ENCODE measurements at regions not wholly inside any gene's neighbourhood (a gene's known extent, or its start where the extent isn't known, plus 50 kb on each side); places are given as distances from the start of the nearest gene placed in this dataset.

DNA sequence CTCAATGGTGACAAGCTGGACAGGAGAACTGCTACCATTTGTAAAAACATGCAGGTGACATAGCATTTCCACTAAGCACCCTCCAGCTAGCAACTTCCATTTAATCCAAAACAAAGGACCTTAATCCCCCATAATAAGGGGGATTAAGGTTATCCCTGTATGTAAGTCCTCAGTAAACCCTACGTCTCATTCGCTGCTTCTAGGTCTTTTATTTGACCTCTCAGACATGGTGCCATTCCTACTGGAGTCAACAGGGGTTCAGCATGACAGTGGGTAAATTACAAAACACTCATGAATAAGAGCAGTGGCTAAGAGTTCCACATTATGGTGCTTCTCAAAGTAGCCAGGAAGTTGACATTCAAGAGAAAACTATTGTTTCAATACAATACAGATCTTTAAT, 121.8 kb upstream of the CAV2 start:
- no peaks in the 10 kb centered on the region for H3K9me3 ChIP-seq (ENCODE audit: control extremely low read depth in 1 of 5, control insufficient read depth in 4 of 5, insufficient read depth in 2 of 5, low read depth in 1 of 5, low read length in 4 of 5)
- ChIA-PET POLR2A (no interaction called here), CTCF (interaction anchor here (0.9 kb wide), 1 partner anchor 88 kb away, joined by 3 read pairs; no protein-coding TSS in a partner anchor)
- DNase-seq: no peak
- WGBS (ENCODE audit: insufficient coverage): 100% methylated on average over 2 of the region's 2 CpGs
- no peaks in the 10 kb centered on the region for H3K4me1 ChIP-seq (ENCODE audit: control extremely low read depth in 1 of 4, control insufficient read depth in 4 of 4, insufficient read depth in 4 of 4, low read length in 3 of 4)
- H3K27me3 ChIP-seq (replicated peaks in 2 of 5; ENCODE audit: control insufficient read depth in 4 of 5, insufficient read depth in 5 of 5, low read length in 4 of 5): no peaks in the 10 kb centered on the region
- no peak overlapping the region for H3K4me3 ChIP-seq (ENCODE audit: control insufficient read depth in 1 of 7, extremely low read depth in 1 of 7, insufficient read depth in 4 of 7, low read depth in 2 of 7, low read length in 6 of 7)
- no peaks in the 10 kb centered on the region for H3K36me3 ChIP-seq (ENCODE audit: control insufficient read depth in 4 of 4, insufficient read depth in 4 of 4, low read length in 3 of 4)
- H3K27ac ChIP-seq (ENCODE audit: insufficient read depth in 1 of 2, low read depth in 1 of 2, low read length in 2 of 2, poor library complexity in 1 of 2, severe bottlenecking in 2 of 2): no peak overlapping the region

DNA sequence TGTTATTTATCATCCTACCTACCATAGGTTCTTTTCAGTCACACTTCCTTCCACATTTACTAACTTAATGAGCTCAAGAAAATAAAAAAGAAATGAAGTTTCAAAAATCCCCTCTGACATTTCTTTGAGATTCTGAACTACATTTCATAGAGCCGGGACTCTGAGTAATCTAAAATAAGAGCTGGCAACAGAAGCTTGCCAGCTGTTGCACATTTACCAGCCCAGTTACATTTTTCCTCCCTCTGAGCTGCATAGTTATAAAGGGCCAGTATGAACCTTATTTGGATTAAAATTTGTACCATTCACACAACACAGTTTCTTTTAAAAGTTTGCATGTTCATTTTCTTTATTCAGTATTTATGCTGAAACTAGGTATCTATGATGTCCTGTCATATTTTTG, 119.5 kb upstream of the CAV2 start:
- H3K27ac ChIP-seq (ENCODE audit: insufficient read depth in 1 of 2, low read depth in 1 of 2, low read length in 2 of 2, poor library complexity in 1 of 2, severe bottlenecking in 2 of 2): no peak overlapping the region
- H3K4me3 ChIP-seq (ENCODE audit: control insufficient read depth in 1 of 7, extremely low read depth in 1 of 7, insufficient read depth in 4 of 7, low read depth in 2 of 7, low read length in 6 of 7): no peak overlapping the region
- ChIA-PET POLR2A (no interaction called here), CTCF (interaction anchor here (0.7 to 1.3 kb wide), 2 partner anchors 9 to 592 kb away, joined by 3 read pairs; no protein-coding TSS in a partner anchor)
- no peak for DNase-seq
- no peaks in the 10 kb centered on the region for H3K4me1 ChIP-seq (ENCODE audit: control extremely low read depth in 1 of 4, control insufficient read depth in 4 of 4, insufficient read depth in 4 of 4, low read length in 3 of 4)
- no peaks in the 10 kb centered on the region for H3K27me3 ChIP-seq (replicated peaks in 2 of 5; ENCODE audit: control insufficient read depth in 4 of 5, insufficient read depth in 5 of 5, low read length in 4 of 5)
- WGBS (ENCODE audit: insufficient coverage): 100% methylated on average over 1 of the region's 1 CpG
- H3K36me3 ChIP-seq (ENCODE audit: control insufficient read depth in 4 of 4, insufficient read depth in 4 of 4, low read length in 3 of 4): no peaks in the 10 kb centered on the region
- H3K9me3 ChIP-seq (ENCODE audit: control extremely low read depth in 1 of 5, control insufficient read depth in 4 of 5, insufficient read depth in 2 of 5, low read depth in 1 of 5, low read length in 4 of 5): no peaks in the 10 kb centered on the region

DNA sequence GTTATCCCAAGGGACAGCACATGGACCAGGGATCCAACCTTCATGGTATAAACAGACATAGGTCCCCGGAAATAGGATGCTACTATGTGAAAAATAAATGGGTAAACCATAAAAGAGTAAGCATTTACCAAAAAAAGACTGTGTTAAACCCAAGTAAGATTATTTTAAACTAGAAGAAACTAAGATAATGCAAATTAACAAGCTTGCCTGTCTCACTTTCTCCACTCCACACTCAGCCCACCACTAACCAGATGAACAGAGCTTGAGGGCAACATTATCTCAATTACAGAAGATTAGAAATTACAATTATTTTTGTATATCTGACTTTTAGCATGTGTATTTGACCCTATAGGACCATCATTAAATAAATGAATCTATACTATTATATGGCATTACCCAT, 117.2 kb upstream of the CAV2 start:
- no peaks in the 10 kb centered on the region for H3K36me3 ChIP-seq (ENCODE audit: control insufficient read depth in 4 of 4, insufficient read depth in 4 of 4, low read length in 3 of 4)
- WGBS (ENCODE audit: insufficient coverage): no CpG with 5 or more reads among the region's 1 CpG
- ChIA-PET CTCF (interaction anchor here (0.6 kb wide), 1 partner anchor 16 kb away, joined by 3 read pairs; no protein-coding TSS in a partner anchor), POLR2A (interaction anchor here (0.7 kb wide), 1 partner anchor 450 kb away, joined by 3 read pairs; no protein-coding TSS in a partner anchor)
- no peaks in the 10 kb centered on the region for H3K27me3 ChIP-seq (replicated peaks in 2 of 5; ENCODE audit: control insufficient read depth in 4 of 5, insufficient read depth in 5 of 5, low read length in 4 of 5)
- DNase-seq: no peak
- no peaks in the 10 kb centered on the region for H3K4me1 ChIP-seq (ENCODE audit: control extremely low read depth in 1 of 4, control insufficient read depth in 4 of 4, insufficient read depth in 4 of 4, low read length in 3 of 4)
- no peak overlapping the region for H3K4me3 ChIP-seq (ENCODE audit: control insufficient read depth in 1 of 7, extremely low read depth in 1 of 7, insufficient read depth in 4 of 7, low read depth in 2 of 7, low read length in 6 of 7)
- H3K27ac ChIP-seq (ENCODE audit: insufficient read depth in 1 of 2, low read depth in 1 of 2, low read length in 2 of 2, poor library complexity in 1 of 2, severe bottlenecking in 2 of 2): no peak overlapping the region
- no peaks in the 10 kb centered on the region for H3K9me3 ChIP-seq (ENCODE audit: control extremely low read depth in 1 of 5, control insufficient read depth in 4 of 5, insufficient read depth in 2 of 5, low read depth in 1 of 5, low read length in 4 of 5)

DNA sequence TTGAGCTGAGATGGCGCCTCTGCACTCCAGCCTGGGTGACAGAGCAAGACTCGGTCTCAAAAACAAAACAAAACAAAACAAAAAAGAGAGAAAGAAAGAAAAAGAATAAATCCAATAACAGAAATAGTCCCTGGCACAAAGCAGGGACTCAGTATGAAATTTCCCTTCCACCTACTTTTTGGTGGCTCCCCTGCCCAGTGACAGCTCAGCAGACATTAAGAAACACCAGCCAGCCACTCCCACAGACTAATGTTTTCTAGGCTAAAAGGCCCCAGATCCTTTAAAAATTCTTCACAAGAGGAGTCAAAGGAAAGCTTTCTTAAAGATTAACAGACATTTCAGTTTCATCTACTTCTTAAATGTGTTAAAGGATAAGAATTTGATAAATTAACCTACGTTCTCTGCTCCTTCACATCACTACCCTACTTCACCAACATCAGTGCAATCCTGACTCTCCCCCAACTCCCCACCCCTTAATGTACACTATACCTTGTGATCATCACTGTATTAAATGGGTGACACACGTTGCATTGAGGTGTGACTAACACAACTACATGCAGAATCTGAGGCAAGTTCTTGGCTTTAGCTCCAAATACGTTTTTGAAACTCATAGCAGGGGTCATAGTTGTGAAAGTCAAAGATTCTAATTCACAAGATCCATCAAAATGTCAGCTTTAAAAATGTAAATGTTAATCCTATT, 114.5 kb upstream of the CAV2 start:
- no peak overlapping the region for H3K4me3 ChIP-seq (ENCODE audit: control insufficient read depth in 1 of 7, extremely low read depth in 1 of 7, insufficient read depth in 4 of 7, low read depth in 2 of 7, low read length in 6 of 7)
- 100% methylated on average over 1 of the region's 5 CpGs for WGBS (ENCODE audit: insufficient coverage)
- POLR2A ChIA-PET: no interaction called here
- H3K27me3 ChIP-seq (replicated peaks in 2 of 5; ENCODE audit: control insufficient read depth in 4 of 5, insufficient read depth in 5 of 5, low read length in 4 of 5): no peaks in the 10 kb centered on the region
- no peaks in the 10 kb centered on the region for H3K9me3 ChIP-seq (ENCODE audit: control extremely low read depth in 1 of 5, control insufficient read depth in 4 of 5, insufficient read depth in 2 of 5, low read depth in 1 of 5, low read length in 4 of 5)
- no peak for DNase-seq
- CTCF ChIA-PET: no interaction called here
- H3K36me3 ChIP-seq (ENCODE audit: control insufficient read depth in 4 of 4, insufficient read depth in 4 of 4, low read length in 3 of 4): no peaks in the 10 kb centered on the region
- no peaks in the 10 kb centered on the region for H3K4me1 ChIP-seq (ENCODE audit: control extremely low read depth in 1 of 4, control insufficient read depth in 4 of 4, insufficient read depth in 4 of 4, low read length in 3 of 4)
- no peak overlapping the region for H3K27ac ChIP-seq (ENCODE audit: insufficient read depth in 1 of 2, low read depth in 1 of 2, low read length in 2 of 2, poor library complexity in 1 of 2, severe bottlenecking in 2 of 2)

DNA sequence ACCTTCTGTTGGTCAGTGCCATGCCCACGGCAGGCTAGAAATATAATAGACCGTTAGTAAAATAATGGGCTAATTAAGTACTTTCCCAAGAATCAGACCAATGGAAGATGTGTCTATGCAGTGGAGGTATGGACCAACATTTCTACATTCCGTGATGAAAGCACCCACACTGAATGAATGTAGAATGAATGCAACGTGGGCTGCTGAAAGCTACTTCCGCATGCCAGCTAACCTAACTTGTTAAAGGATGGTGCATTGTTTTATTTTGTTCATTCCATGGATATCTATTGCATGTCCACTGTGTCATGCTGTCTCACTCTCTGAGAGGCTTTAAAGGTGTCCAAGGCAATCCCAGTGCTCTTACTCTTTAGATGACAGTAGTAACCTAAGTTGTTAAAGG, 112.9 kb upstream of the CAV2 start:
- Histone ChIP-seq H3K36me3 (ENCODE audit: control insufficient read depth in 4 of 4, insufficient read depth in 4 of 4, low read length in 3 of 4) (no peaks in the 10 kb centered on the region), H3K4me3 (ENCODE audit: control insufficient read depth in 1 of 7, extremely low read depth in 1 of 7, insufficient read depth in 4 of 7, low read depth in 2 of 7, low read length in 6 of 7) (no peak overlapping the region), H3K4me1 (ENCODE audit: control extremely low read depth in 1 of 4, control insufficient read depth in 4 of 4, insufficient read depth in 4 of 4, low read length in 3 of 4) (no peaks in the 10 kb centered on the region), H3K27me3 (replicated peaks in 2 of 5; ENCODE audit: control insufficient read depth in 4 of 5, insufficient read depth in 5 of 5, low read length in 4 of 5) (no peaks in the 10 kb centered on the region), H3K9me3 (ENCODE audit: control extremely low read depth in 1 of 5, control insufficient read depth in 4 of 5, insufficient read depth in 2 of 5, low read depth in 1 of 5, low read length in 4 of 5) (no peaks in the 10 kb centered on the region), H3K27ac (ENCODE audit: insufficient read depth in 1 of 2, low read depth in 1 of 2, low read length in 2 of 2, poor library complexity in 1 of 2, severe bottlenecking in 2 of 2) (no peak overlapping the region)
- ChIA-PET POLR2A (no interaction called here), CTCF (no interaction called here)
- WGBS (ENCODE audit: insufficient coverage): 94% methylated on average over 4 of the region's 5 CpGs
- no peak for DNase-seq

DNA sequence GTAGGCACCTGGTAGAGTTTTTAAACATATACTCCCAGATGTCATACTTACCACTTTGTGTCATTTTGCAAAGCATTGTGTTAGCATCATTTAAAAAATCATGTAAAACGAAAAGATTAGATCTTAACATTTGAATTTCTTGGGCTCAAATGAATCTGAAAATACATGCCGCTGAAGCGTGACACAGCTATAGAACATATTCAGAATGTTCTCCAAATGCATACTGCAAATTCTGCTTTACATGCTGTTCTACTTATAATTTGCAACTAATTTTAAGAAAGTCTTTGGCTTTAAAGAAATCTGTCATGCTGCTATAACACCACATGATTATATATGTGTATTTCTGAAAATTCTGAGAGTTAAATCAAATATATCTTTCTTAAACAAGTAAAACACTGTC, 109.2 kb upstream of the CAV2 start:
- ChIA-PET CTCF (no interaction called here), POLR2A (no interaction called here)
- H3K27ac ChIP-seq (ENCODE audit: insufficient read depth in 1 of 2, low read depth in 1 of 2, low read length in 2 of 2, poor library complexity in 1 of 2, severe bottlenecking in 2 of 2): no peak overlapping the region
- no peaks in the 10 kb centered on the region for H3K27me3 ChIP-seq (replicated peaks in 2 of 5; ENCODE audit: control insufficient read depth in 4 of 5, insufficient read depth in 5 of 5, low read length in 4 of 5)
- no peak for DNase-seq
- H3K4me3 ChIP-seq (ENCODE audit: control insufficient read depth in 1 of 7, extremely low read depth in 1 of 7, insufficient read depth in 4 of 7, low read depth in 2 of 7, low read length in 6 of 7): no peak overlapping the region
- WGBS (ENCODE audit: insufficient coverage): 100% methylated on average over 3 of the region's 3 CpGs
- no peaks in the 10 kb centered on the region for H3K9me3 ChIP-seq (ENCODE audit: control extremely low read depth in 1 of 5, control insufficient read depth in 4 of 5, insufficient read depth in 2 of 5, low read depth in 1 of 5, low read length in 4 of 5)
- no peaks in the 10 kb centered on the region for H3K4me1 ChIP-seq (ENCODE audit: control extremely low read depth in 1 of 4, control insufficient read depth in 4 of 4, insufficient read depth in 4 of 4, low read length in 3 of 4)
- no peaks in the 10 kb centered on the region for H3K36me3 ChIP-seq (ENCODE audit: control insufficient read depth in 4 of 4, insufficient read depth in 4 of 4, low read length in 3 of 4)

DNA sequence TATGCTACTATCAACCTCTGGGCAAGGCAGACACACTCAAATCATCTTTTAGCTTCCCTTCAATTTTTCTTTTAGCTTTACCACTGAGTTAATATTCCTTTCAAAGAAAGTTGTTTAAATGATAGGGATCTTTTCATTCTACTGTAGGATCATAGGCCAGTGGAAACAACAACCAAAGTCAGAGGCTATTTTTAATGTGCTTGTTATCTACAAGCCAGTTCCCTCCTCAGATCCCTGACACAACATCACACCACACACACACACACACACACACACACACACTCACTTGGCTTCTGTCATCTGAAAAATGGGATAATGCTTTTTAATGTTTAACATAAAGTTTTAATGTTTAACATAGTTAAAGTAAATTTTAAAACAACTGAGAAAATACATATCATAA, 106.7 kb upstream of the CAV2 start:
- DNase-seq: no peak
- ChIA-PET CTCF (no interaction called here), POLR2A (no interaction called here)
- peaks cover 0 to under 1% (median 0%) of the 10 kb centered on the region in 5 experiments for H3K9me3 ChIP-seq (ENCODE audit: control extremely low read depth in 1 of 5, control insufficient read depth in 4 of 5, insufficient read depth in 2 of 5, low read depth in 1 of 5, low read length in 4 of 5)
- no peak overlapping the region for H3K27ac ChIP-seq (ENCODE audit: insufficient read depth in 1 of 2, low read depth in 1 of 2, low read length in 2 of 2, poor library complexity in 1 of 2, severe bottlenecking in 2 of 2)
- no peaks in the 10 kb centered on the region for H3K27me3 ChIP-seq (replicated peaks in 2 of 5; ENCODE audit: control insufficient read depth in 4 of 5, insufficient read depth in 5 of 5, low read length in 4 of 5)
- H3K4me1 ChIP-seq (ENCODE audit: control extremely low read depth in 1 of 4, control insufficient read depth in 4 of 4, insufficient read depth in 4 of 4, low read length in 3 of 4): no peaks in the 10 kb centered on the region
- H3K4me3 ChIP-seq (ENCODE audit: control insufficient read depth in 1 of 7, extremely low read depth in 1 of 7, insufficient read depth in 4 of 7, low read depth in 2 of 7, low read length in 6 of 7): no peak overlapping the region
- no peaks in the 10 kb centered on the region for H3K36me3 ChIP-seq (ENCODE audit: control insufficient read depth in 4 of 4, insufficient read depth in 4 of 4, low read length in 3 of 4)

Measured in common myeloid progenitor, CD34-positive (primary cell).